Midbrain (tissue), 1 donor: ENCODE measurements at regions not wholly inside any gene's neighbourhood (a gene's known extent, or its start where the extent isn't known, plus 50 kb on each side); places are given as distances from the start of the nearest gene placed in this dataset.
"Not testable (repeated sequence)": the region's sequence is repeated elsewhere in the genome, so short reads cannot be mapped to it uniquely, and the experiment has no call there.

Experiments used
- DNase-seq: peaks from one replicate; lab custom pipeline; 2025; lab: John Stamatoyannopoulos, UW

- DNase-seq: no peak
These were observed 448.5 kb upstream of the RPS6KA3 start for GRCh38 chrX:20715176-20715575.

- no peak for DNase-seq
These were observed 446.1 kb upstream of the RPS6KA3 start for GRCh38 chrX:20712811-20713210.

DNA sequence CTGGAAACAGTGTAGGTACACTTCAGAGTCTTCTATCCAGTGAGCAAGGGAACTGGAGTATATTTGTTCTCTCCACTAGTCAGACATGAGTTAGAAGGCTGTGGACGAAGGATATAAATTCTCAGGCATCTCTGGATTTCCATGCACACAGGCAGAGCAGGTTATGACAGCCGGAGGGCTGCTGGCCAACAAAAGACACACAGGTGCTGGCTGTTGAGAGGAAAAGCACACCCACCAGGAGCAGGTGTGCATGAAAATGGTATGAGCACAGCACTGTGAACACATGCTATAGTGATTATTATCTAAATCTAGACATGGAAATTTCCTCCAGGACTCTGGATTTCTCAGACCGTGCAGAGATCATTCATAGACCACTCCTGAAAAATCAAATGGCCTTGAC, 444.7 kb upstream of the RPS6KA3 start:
- no peak for DNase-seq

- no peak for DNase-seq
These were observed 426.4 kb upstream of the RPS6KA3 start for GRCh38 chrX:20693078-20693477.

- no peak for DNase-seq
These were observed 419.5 kb upstream of the RPS6KA3 start for GRCh38 chrX:20686256-20686655.

- no peak for DNase-seq
These were observed 418.9 kb upstream of the RPS6KA3 start for GRCh38 chrX:20685652-20686051.

DNA sequence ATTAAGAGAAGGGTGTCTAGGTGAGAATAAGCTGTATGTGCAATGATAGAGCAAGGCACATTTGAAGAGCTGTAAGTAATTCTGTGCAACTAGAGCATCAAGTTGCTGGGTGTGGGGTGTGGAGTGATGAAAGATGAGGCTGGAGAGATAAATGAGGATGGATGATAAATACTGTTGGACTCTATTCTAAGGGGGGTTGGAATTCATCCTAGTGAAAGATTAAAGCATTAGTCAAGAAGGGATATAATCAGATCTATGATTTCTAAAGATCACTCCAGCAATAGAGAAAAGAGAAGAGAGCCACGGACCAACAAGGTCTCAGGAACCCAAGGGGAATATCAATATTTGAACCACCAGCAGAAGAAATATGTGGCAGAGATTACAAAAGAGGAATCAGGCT, 415.0 kb upstream of the RPS6KA3 start:
- no peak for DNase-seq

GRCh38 chrX:20680998-20681397, 414.3 kb upstream of the RPS6KA3 start:
- no peak for DNase-seq

DNA sequence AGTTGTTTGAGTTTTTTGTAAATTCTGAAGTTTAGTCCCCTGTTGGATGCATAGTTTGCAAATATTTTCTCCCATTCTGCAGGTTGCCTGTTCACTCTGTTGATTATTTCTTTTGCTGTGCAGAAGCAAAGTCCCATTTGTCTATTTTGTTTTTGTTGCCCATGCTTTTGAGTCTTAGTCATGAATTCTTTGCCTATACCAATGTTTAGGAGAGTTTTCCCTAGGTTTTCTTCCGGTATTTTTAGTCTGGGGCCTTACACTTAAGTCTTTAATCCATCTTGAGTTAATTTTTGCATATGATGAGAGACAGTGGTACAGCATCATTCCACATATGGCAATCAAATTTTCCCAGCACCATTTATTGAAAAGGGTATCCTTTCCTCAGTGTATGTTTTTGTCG, 405.8 kb upstream of the RPS6KA3 start:
- DNase-seq: no peak

- DNase-seq: not testable (repeated sequence)
These were observed 405.0 kb upstream of the RPS6KA3 start for GRCh38 chrX:20671746-20672145.

- no peak for DNase-seq
These were observed 403.9 kb upstream of the RPS6KA3 start for GRCh38 chrX:20670611-20671010.

GRCh38 chrX:20668550-20668949, 401.8 kb upstream of the RPS6KA3 start:
- DNase-seq: peak; percentile 13

DNA sequence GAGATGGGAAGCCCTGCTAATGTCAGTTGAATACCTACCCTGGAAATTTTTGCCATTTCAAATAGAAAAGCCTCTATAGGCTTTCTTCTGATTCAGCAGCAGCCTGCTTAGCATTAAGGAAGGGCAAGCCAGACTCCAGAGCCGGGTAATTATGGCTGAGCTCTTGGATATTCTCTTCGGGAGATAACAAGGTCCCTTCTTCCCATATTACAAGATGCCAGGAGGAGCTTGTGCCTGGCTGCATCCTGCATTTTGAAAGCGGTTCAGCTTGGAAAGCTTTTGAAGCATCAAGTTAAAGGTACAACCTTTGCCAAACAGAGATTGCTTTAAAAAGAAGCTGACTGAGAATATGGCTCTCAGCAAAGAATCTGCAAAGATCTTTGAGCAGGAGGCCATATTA, 399.6 kb upstream of the RPS6KA3 start:
- no peak for DNase-seq

- DNase-seq: no peak
These were observed 398.8 kb upstream of the RPS6KA3 start for GRCh38 chrX:20665481-20665880.

- DNase-seq: no peak
These were observed 398.1 kb upstream of the RPS6KA3 start for GRCh38 chrX:20664774-20665173.

DNA sequence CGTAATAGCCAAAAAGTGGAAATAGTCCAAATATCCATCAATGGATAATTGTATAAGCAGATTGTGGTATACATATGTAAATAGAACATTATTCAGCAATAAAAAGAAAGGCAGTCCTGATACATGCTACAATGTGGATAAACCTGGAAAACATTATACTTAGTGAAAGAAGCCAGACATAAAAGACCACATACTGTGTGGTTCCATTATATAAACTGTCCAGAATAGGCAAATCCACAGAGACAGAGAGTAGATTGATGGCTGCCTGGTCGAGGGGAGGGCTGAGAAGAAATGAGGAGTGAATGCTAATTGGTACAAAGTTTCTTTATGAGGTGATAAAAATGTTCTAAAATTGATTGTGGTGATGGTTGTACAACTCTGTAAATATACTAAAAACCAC, 397.4 kb upstream of the RPS6KA3 start:
- DNase-seq: no peak

DNA sequence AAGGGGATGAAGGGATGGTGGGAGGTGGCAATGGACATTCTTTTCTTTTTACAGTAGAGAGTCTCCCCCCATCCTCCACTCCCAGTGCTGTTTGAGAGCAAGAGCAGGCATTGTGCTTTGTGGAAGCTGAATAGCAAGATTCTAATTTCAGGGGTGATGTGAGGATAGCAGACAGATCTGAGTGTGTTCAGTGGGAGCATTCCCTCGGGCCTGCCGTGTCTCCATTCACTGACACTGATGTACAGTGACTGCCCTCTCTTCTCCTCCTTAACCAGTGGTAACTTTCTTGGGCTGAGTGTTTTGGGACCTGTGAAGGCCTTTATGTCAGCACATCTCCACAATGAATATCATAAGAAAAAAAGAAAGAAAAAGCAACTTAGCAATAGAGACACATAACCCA, 396.6 kb upstream of the RPS6KA3 start:
- DNase-seq: peak; percentile 21

- no peak for DNase-seq
These were observed 390.0 kb upstream of the RPS6KA3 start for GRCh38 chrX:20656721-20657120.

DNA sequence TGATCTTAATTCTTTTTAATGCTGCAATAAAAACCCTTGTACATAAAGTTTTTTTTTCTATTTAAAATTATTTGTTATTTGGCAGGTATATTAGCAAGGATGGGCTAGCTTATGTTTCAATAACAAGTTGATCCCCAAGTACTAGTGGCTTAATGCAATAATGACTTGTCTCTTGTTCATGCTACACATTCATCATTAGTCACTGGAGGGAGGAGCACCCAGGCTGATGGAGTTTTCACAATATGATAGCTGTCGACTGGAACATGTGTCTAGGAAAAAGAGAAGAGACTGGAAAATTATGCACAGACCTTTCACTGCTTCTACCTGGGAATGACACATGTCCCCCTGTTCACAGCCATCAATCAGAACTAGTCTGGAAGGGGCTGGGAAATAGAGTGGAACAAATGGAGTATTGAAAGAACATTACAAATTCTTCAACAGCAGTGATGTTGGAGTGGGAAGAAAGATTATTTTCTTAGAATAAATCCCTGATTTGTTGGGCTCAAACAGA, 387.9 kb upstream of the RPS6KA3 start:
- DNase-seq: no peak

DNA sequence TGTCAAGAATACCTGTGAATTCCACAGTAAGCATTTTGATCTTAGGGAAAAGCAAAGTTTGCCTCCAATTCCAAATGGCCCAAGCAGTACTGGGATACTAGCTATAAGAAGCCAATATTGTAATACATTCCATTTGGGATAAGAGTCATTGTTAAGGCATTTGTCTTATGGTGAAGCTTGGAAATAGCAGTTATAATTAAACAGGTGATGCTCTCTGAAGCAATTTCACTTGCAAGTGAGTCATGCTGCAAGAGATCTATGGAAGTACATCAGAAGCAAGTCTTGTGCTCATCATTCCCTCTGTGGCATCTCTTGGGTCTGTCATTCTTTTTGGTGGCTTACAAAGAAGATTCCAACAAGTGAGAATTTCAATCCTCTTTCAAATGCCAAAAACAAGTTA, 386.4 kb upstream of the RPS6KA3 start:
- no peak for DNase-seq

DNA sequence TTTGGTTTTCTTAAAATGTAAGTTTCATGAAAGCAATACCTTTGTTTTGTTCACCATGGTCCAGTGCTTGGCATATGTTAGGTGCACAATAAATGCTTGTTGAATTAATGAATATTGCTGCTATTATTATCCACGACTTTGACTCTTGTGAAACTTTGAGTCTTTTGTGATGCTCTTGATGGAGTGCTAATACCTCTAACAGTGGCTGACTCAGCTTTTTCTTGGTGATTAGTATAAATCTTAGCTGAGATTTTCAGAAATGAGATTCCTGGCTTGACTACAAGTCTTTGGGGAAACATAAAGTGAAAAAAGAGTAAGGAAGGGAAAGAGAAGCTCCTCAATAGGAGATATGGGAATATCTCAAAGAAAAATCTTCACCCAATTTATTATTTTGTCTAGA, 375.2 kb upstream of the RPS6KA3 start:
- no peak for DNase-seq

GRCh38 chrX:20639115-20639514, 372.4 kb upstream of the RPS6KA3 start:
- no peak for DNase-seq

- DNase-seq: no peak
These were observed 370.6 kb upstream of the RPS6KA3 start for GRCh38 chrX:20637351-20637750.

DNA sequence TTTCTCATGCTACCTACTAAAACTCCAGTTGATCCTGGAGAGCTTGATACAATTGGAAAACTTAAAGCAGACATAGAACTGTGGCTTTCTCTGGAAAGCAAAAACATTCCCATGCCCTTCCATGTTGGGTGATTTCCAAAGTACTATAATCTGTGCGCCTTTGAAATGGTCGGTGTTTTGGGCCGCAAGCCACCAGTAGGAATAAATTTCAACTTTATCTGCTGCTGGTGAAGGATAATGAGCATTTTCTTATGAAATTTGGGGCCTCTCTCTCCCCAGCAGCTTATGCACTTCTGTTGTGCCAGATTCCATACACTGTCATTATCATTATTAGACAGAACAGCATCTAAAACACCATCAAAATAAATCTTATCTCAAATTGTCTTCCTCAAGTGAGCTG, 366.7 kb upstream of the RPS6KA3 start:
- no peak for DNase-seq

- DNase-seq: no peak
These were observed 356.7 kb upstream of the RPS6KA3 start for GRCh38 chrX:20623448-20623847.
